ENCODE measurements at regions not wholly inside any gene's neighbourhood (a gene's known extent, or its start where the extent isn't known, plus 50 kb on each side); places are given as distances from the start of the nearest gene placed in this dataset.

DNA sequence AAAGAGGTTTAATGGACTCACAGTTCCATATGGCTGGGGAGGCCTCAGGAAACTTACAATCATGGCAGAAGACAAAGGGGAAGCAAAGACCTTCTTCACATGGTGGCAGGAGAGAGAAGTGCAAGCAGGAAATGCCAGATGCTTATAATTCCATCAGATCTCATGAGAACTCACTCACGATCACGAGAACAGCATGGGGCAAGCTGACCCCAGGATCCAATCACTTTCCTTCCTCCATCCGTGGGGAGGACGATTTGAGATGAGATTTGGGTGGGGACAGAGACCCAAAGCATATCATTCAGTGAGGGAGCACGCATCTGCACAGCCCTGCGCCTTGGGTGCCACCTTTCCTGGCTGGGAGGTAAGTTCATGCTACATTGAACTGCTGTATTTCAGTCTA is 234.1 kb upstream of the ATP10A start:
- TF ChIP-seq CTCF (IDR thresholded peaks at IDR 0.05; ENCODE audit: insufficient read depth, low read length) (no peak), GABPA (IDR thresholded peaks at IDR 0.05; ENCODE audit: low read depth) (no peak), POLR2AphosphoS5 (IDR thresholded peaks at IDR 0.05; ENCODE audit: low read depth) (no peak)
- TF ChIP-seq, protein P1, sequence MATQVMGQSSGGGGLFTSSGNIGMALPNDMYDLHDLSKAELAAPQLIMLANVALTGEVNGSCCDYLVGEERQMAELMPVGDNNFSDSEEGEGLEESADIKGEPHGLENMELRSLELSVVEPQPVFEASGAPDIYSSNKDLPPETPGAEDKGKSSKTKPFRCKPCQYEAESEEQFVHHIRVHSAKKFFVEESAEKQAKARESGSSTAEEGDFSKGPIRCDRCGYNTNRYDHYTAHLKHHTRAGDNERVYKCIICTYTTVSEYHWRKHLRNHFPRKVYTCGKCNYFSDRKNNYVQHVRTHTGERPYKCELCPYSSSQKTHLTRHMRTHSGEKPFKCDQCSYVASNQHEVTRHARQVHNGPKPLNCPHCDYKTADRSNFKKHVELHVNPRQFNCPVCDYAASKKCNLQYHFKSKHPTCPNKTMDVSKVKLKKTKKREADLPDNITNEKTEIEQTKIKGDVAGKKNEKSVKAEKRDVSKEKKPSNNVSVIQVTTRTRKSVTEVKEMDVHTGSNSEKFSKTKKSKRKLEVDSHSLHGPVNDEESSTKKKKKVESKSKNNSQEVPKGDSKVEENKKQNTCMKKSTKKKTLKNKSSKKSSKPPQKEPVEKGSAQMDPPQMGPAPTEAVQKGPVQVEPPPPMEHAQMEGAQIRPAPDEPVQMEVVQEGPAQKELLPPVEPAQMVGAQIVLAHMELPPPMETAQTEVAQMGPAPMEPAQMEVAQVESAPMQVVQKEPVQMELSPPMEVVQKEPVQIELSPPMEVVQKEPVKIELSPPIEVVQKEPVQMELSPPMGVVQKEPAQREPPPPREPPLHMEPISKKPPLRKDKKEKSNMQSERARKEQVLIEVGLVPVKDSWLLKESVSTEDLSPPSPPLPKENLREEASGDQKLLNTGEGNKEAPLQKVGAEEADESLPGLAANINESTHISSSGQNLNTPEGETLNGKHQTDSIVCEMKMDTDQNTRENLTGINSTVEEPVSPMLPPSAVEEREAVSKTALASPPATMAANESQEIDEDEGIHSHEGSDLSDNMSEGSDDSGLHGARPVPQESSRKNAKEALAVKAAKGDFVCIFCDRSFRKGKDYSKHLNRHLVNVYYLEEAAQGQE (IDR thresholded peaks at IDR 0.05; ENCODE audit: insufficient replicate concordance, low read depth), result no peak

All from HL-60 (cell line).